H9 (cell line): ENCODE measurements at regions not wholly inside any gene's neighbourhood (a gene's known extent, or its start where the extent isn't known, plus 50 kb on each side); places are given as distances from the start of the nearest gene placed in this dataset.

ENCODE experiments used
- DNase-seq: peaks from one replicate; pipeline ENCODE4 v3.0.0-alpha.2; 2017
- H2AFZ ChIP-seq: one replicate; pipeline ENCODE4 v1.6.1; 2013; ENCODE audit warnings: mild to moderate bottlenecking, low read length, control low read depth, moderate library complexity
- H2AK5ac ChIP-seq: 2 replicates; pipeline ENCODE4 v1.6.1; 2013; ENCODE audit warnings: low read length, control low read depth, mixed read lengths; ENCODE audit not compliant: insufficient read length
- H2BK120ac ChIP-seq: one replicate; pipeline ENCODE4 v1.6.1; 2013; ENCODE audit warnings: low read depth, mild to moderate bottlenecking, low read length, control low read depth, inconsistent platforms; ENCODE audit not compliant: poor library complexity, severe bottlenecking
- H2BK12ac ChIP-seq: 2 replicates; pipeline ENCODE4 v1.6.1; 2013; ENCODE audit warnings: low read length, control low read depth, mixed read lengths, low read depth; ENCODE audit not compliant: insufficient read length
- H2BK15ac ChIP-seq: 2 replicates; pipeline ENCODE4 v1.6.1; 2013; ENCODE audit warnings: low read depth, low read length, control low read depth
- H2BK20ac ChIP-seq: one replicate; pipeline ENCODE4 v1.6.1; 2013; ENCODE audit warnings: low read depth, mild to moderate bottlenecking, low read length, control low read depth, inconsistent platforms; ENCODE audit not compliant: poor library complexity, severe bottlenecking
- H2BK5ac ChIP-seq: 2 replicates; pipeline ENCODE4 v1.6.1; 2013; ENCODE audit warnings: low read length, control low read depth, mixed read lengths; ENCODE audit not compliant: insufficient read length
- H3K14ac ChIP-seq: 2 replicates; pipeline ENCODE4 v1.6.1; 2013; ENCODE audit warnings: low read length, control low read depth; ENCODE audit not compliant: insufficient read depth
- H3K18ac ChIP-seq: 2 replicates; pipeline ENCODE4 v1.6.1; 2013; ENCODE audit warnings: low read depth, mild to moderate bottlenecking, mixed read lengths, low read length, control low read depth; ENCODE audit not compliant: insufficient read length
- H3K23ac ChIP-seq: 2 replicates; pipeline ENCODE4 v1.6.1; 2013; ENCODE audit warnings: low read length, control low read depth, mixed read lengths, low read depth; ENCODE audit not compliant: insufficient read length
- H3K23me2 ChIP-seq: 2 replicates; pipeline ENCODE4 v1.6.1; 2013; ENCODE audit warnings: low read depth, mild to moderate bottlenecking, mixed read lengths, low read length, control low read depth; ENCODE audit not compliant: insufficient read length, poor library complexity, severe bottlenecking
- H3K27ac ChIP-seq: 2 replicates; pipeline ENCODE4 v1.5.1; 2013; ENCODE audit warnings: low read length, control low read depth, mixed read lengths, low read depth; ENCODE audit not compliant: insufficient read length
- H3K27me3 ChIP-seq: 2 replicates; pipeline ENCODE4 v1.6.1; 2013; ENCODE audit warnings: low read length, control low read depth, inconsistent platforms; ENCODE audit not compliant: insufficient read depth
- H3K4ac ChIP-seq: 2 replicates; pipeline ENCODE4 v1.6.1; 2013; ENCODE audit warnings: low read depth, mild to moderate bottlenecking, control low read depth, inconsistent platforms, low read length, moderate library complexity
- H3K4me1 ChIP-seq: 2 replicates; pipeline ENCODE4 v1.6.1; 2013; ENCODE audit warnings: low read length, control low read depth, inconsistent platforms; ENCODE audit not compliant: insufficient read depth
- H3K4me2 ChIP-seq: 2 replicates; pipeline ENCODE4 v1.6.1; 2013; ENCODE audit warnings: low read length, control low read depth, mixed read lengths; ENCODE audit not compliant: insufficient read length, insufficient read depth
- H3K56ac ChIP-seq: 2 replicates; pipeline ENCODE4 v1.6.1; 2013; ENCODE audit warnings: low read depth, mild to moderate bottlenecking, mixed read lengths, low read length, control low read depth; ENCODE audit not compliant: insufficient read length
- H3K79me1 ChIP-seq: 2 replicates; pipeline ENCODE4 v1.6.1; 2013; ENCODE audit warnings: low read depth, mild to moderate bottlenecking, moderate library complexity, low read length, control low read depth, inconsistent platforms; ENCODE audit not compliant: insufficient read depth, poor library complexity, severe bottlenecking
- H3K79me2 ChIP-seq: 2 replicates; pipeline ENCODE4 v1.6.1; 2013; ENCODE audit warnings: low read length, control low read depth, inconsistent platforms; ENCODE audit not compliant: insufficient read depth
- H3K9ac ChIP-seq: 2 replicates; pipeline ENCODE4 v1.6.1; 2013; ENCODE audit warnings: low read length, control low read depth, mixed read lengths; ENCODE audit not compliant: insufficient read length; ENCODE audit errors: extremely low read depth
- H3K9me3 ChIP-seq: one replicate; pipeline ENCODE4 v1.6.1; 2013; ENCODE audit warnings: low read depth, low read length, inconsistent platforms; ENCODE audit not compliant: control insufficient read depth
- H3T11ph ChIP-seq: one replicate; pipeline ENCODE4 v1.6.1; 2013; ENCODE audit warnings: mild to moderate bottlenecking, low read length, control low read depth, inconsistent platforms
- H4K20me1 ChIP-seq: one replicate; pipeline ENCODE4 v1.6.1; 2013; ENCODE audit not compliant: control insufficient read depth, insufficient read length, insufficient read depth
- H4K5ac ChIP-seq: 2 replicates; pipeline ENCODE4 v1.6.1; 2013; ENCODE audit warnings: low read depth, mild to moderate bottlenecking, mixed read lengths, low read length, control low read depth; ENCODE audit not compliant: insufficient read length
- H4K8ac ChIP-seq: replicated peaks from 2 replicates; pipeline ENCODE4 v1.6.1; 2013; ENCODE audit warnings: low read length, control low read depth, mixed read lengths, low read depth; ENCODE audit not compliant: insufficient read length
- H4K91ac ChIP-seq: 2 replicates; pipeline ENCODE4 v1.6.1; 2013; ENCODE audit warnings: low read depth, mild to moderate bottlenecking, moderate library complexity, mixed read lengths, low read length, control low read depth; ENCODE audit not compliant: insufficient read length
- H3K27ac Mint-ChIP-seq, 3 experiments: 2 replicates in 2 of 3; 3 replicates in 1 of 3; pipeline ENCODE4 v1.8.0; 2020 to 2021; ENCODE audit warnings: mixed read lengths in 3 of 3, mild to moderate bottlenecking in 1 of 3, moderate library complexity in 1 of 3
- H3K27me3 Mint-ChIP-seq: 2 replicates; pipeline ENCODE4 v1.8.0; 2021; ENCODE audit warnings: low read depth, mild to moderate bottlenecking, moderate library complexity, mixed read lengths
- H3K36me3 Mint-ChIP-seq, 3 experiments: 2 replicates in 2 of 3; 3 replicates in 1 of 3; pipeline ENCODE4 v1.8.0; 2020 to 2021; ENCODE audit warnings: low read depth in 3 of 3, mixed read lengths in 3 of 3; ENCODE audit not compliant: insufficient read depth in 1 of 3
- H3K4me1 Mint-ChIP-seq, 2 experiments: 2 replicates each; pipeline ENCODE4 v1.8.0; 2020; ENCODE audit warnings: mixed read lengths in 2 of 2
- H3K4me3 Mint-ChIP-seq, 2 experiments: 2 replicates in 1 of 2; 3 replicates in 1 of 2; pipeline ENCODE4 v1.8.0; 2020 to 2021; ENCODE audit warnings: mild to moderate bottlenecking in 2 of 2, mixed read lengths in 2 of 2, moderate library complexity in 1 of 2
- H3K9me3 Mint-ChIP-seq, 2 experiments: 2 replicates in 1 of 2; 3 replicates in 1 of 2; pipeline ENCODE4 v1.8.0; 2020; ENCODE audit warnings: mild to moderate bottlenecking in 2 of 2, mixed read lengths in 2 of 2, moderate library complexity in 1 of 2
- WGBS: extraction: QIAGEN DNeasy Blood & Tissue Kit; methylation state at CpG from one replicate; pipeline ENCODE4 v1.1.7; 2013; ENCODE audit warnings: missing lambda C conversion rate, low lambda C conversion rate, mixed read lengths; ENCODE audit not compliant: insufficient read length; ENCODE audit errors: extremely low coverage; 5-methylcytosine and 5-hydroxymethylcytosine counted together
- TF ChIP-seq, protein P1 (sequence below): fragments of 200-600 bp; sonication (generic); conservative IDR thresholded peaks from 3 replicates; pipeline ENCODE4 v1.8.0; 2021; ENCODE audit warnings: antibody characterized with exemption, mild to moderate bottlenecking

DNA sequence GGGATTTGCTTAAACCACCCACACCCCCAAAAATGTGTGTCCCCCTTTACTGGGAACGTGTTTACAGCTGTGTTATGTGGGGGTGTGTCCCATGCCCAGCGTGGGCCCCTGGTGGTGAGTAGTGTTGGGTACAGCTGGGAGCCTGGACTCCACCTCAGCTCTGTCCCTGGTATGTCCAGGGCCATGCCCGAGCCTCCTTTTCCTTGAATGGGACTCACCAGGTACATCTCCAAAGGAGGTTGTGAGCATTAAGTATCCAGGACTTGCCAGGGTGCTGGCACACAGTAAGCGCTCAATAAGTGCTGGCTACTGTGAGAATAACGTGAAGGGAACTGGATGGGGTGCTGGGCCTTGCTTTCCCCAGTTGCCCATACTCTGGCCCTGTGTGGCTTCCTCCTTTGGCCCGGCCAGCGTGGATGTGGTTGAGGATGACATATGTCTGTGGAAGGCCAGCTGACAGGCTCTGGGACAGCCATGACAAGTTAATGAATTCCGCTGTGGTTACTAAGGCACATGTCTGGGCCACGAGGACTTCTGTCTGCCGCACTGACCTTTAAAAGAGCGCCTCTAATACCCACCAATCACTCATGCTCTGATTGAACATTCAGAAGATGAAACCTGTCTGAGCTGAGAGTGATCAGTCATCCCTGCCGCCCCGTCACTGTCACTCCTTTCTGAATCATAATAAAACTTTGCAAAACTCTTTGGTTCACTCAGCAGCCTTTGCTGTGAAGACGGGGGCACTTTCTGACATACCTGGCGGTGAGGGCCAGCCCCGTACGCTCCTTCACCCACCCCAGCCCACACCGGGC lies 74.7 kb downstream of the DIO3 start:
- no peak overlapping the region for H3T11ph ChIP-seq
- H3K4me3 Mint-ChIP-seq: no peak overlapping the region
- no peaks in the 10 kb centered on the region for H3K4me1 Mint-ChIP-seq
- no peaks in the 10 kb centered on the region for H4K20me1 ChIP-seq
- H3K56ac ChIP-seq: no peak overlapping the region
- H2BK15ac ChIP-seq: no peak overlapping the region
- H3K9me3 ChIP-seq: no peaks in the 10 kb centered on the region
- no peak overlapping the region for H2AK5ac ChIP-seq
- H3K4me2 ChIP-seq: no peak overlapping the region
- H3K27me3 Mint-ChIP-seq: peaks cover 19% of the 10 kb centered on the region
- no peak overlapping the region for H2AFZ ChIP-seq
- H2BK5ac ChIP-seq: no peak overlapping the region
- H3K36me3 Mint-ChIP-seq: no peaks in the 10 kb centered on the region
- H3K14ac ChIP-seq: no peak overlapping the region
- no peaks in the 10 kb centered on the region for H3K23me2 ChIP-seq
- H3K9ac ChIP-seq: no peak overlapping the region
- no peak overlapping the region for H2BK12ac ChIP-seq
- no CpG with 5 or more reads among the region's 18 CpGs for WGBS
- H3K79me1 ChIP-seq: no peaks in the 10 kb centered on the region
- H3K4me1 ChIP-seq: no peaks in the 10 kb centered on the region
- TF ChIP-seq, protein P1, sequence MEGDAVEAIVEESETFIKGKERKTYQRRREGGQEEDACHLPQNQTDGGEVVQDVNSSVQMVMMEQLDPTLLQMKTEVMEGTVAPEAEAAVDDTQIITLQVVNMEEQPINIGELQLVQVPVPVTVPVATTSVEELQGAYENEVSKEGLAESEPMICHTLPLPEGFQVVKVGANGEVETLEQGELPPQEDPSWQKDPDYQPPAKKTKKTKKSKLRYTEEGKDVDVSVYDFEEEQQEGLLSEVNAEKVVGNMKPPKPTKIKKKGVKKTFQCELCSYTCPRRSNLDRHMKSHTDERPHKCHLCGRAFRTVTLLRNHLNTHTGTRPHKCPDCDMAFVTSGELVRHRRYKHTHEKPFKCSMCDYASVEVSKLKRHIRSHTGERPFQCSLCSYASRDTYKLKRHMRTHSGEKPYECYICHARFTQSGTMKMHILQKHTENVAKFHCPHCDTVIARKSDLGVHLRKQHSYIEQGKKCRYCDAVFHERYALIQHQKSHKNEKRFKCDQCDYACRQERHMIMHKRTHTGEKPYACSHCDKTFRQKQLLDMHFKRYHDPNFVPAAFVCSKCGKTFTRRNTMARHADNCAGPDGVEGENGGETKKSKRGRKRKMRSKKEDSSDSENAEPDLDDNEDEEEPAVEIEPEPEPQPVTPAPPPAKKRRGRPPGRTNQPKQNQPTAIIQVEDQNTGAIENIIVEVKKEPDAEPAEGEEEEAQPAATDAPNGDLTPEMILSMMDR: no peak; the same call in 2 of the 3 replicates
- no peak overlapping the region for H3K27ac ChIP-seq
- H3K4ac ChIP-seq: no peak overlapping the region
- no peaks in the 10 kb centered on the region for H3K79me2 ChIP-seq
- H4K8ac ChIP-seq: no peak overlapping the region
- no peak overlapping the region for H3K23ac ChIP-seq
- H3K27me3 ChIP-seq: no peaks in the 10 kb centered on the region
- no peak overlapping the region for H2BK20ac ChIP-seq
- H3K27ac Mint-ChIP-seq: no peak overlapping the region
- no peak overlapping the region for H3K18ac ChIP-seq
- H2BK120ac ChIP-seq: no peak overlapping the region
- H3K9me3 Mint-ChIP-seq: peaks cover 0 to 2% of the 10 kb centered on the region in 2 experiments; a peak in 1 of 5 replicates
- H4K91ac ChIP-seq: no peak overlapping the region
- peak; percentile 29 for DNase-seq
- no peak overlapping the region for H4K5ac ChIP-seq
